Uterus (tissue), 3 donors: ENCODE measurements at regions not wholly inside any gene's neighbourhood (a gene's known extent, or its start where the extent isn't known, plus 50 kb on each side); places are given as distances from the start of the nearest gene placed in this dataset.

ENCODE experiments used
- DNase-seq, 2 donors: peaks; one replicate each; pipeline ENCODE4 v3.0.0-alpha.2; 2019 to 2020
- H3K27ac ChIP-seq, 2 donors: fragments of 200-600 bp; sonication (generic); 1 replicate in 1 of 2; 2 replicates in 1 of 2; pipeline ENCODE4 v1.5.1; 2016 to 2018
- H3K27me3 ChIP-seq, 2 donors: fragments of 200-600 bp; sonication (generic); one replicate each; pipeline ENCODE4 v1.5.1; 2018 to 2019; ENCODE audit warnings: control low read depth in 1 of 2
- H3K36me3 ChIP-seq, 2 donors: fragments of 200-600 bp; sonication (generic); one replicate each; pipeline ENCODE4 v1.5.1; 2019; ENCODE audit warnings: control low read depth in 1 of 2
- H3K4me1 ChIP-seq, 2 donors: fragments of 200-600 bp; sonication (generic); one replicate each; pipeline ENCODE4 v1.5.1; 2018 to 2019; ENCODE audit warnings: control low read depth in 1 of 2
- H3K4me3 ChIP-seq, 2 donors: fragments of 200-600 bp; sonication (generic); 1 replicate in 1 of 2; 2 replicates in 1 of 2; pipeline ENCODE4 v1.5.1; 2018 to 2019; ENCODE audit warnings: mild to moderate bottlenecking in 1 of 2
- H3K9me3 ChIP-seq, 2 donors: fragments of 200-600 bp; sonication (generic); one replicate each; pipeline ENCODE4 v1.5.1; 2019; ENCODE audit warnings: control low read depth in 1 of 2
- POLR2A ChIP-seq, 2 donors: fragments of 450-650 bp; IDR thresholded peaks; one replicate each; pipeline ENCODE4 v1.6.1; 2016; ENCODE audit warnings: antibody characterized with exemption in 2 of 2, mild to moderate bottlenecking in 1 of 2, moderate library complexity in 1 of 2
- intact Hi-C: fragments of 100-400 bp; cut with DNase I; formaldehyde crosslinking; loops from one replicate; pipeline ENCODE4 v1.15.1; 2023; ENCODE audit warnings: low total_unique reads
- TF ChIP-seq, protein P1 (sequence below), 4 experiments: fragments of 200-600 bp in 2 of 4; fragments of 450-650 bp in 2 of 4; sonication (generic) in 2 of 4; IDR thresholded peaks; one replicate each; pipeline ENCODE4 v1.5.1; 2016 to 2019; ENCODE audit warnings: antibody characterized with exemption in 4 of 4, mild to moderate bottlenecking in 2 of 4, moderate library complexity in 1 of 4
- donor health status: DM: yes; HTN: yes; CAD: no.

DNA sequence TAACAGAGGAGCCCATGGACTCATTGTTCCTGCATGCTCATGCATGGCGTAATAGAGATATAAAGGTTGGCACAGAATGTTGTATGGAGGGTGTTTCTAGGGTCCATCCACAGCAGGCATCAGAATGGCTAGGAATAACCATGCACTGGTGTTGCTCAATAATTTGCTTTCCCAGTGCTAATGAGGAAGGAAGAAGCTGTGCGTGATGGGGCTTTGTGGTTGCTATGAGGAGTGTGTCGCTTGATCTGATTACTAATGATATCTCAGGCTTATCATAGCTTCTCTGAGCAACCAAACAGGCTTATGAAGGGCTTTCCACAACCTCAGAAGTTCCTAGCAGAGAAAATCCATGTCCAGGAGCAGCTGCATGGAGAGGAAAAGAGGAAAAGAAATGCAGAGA, 151.3 kb upstream of the TRPC7 start:
- TF ChIP-seq, protein P1, sequence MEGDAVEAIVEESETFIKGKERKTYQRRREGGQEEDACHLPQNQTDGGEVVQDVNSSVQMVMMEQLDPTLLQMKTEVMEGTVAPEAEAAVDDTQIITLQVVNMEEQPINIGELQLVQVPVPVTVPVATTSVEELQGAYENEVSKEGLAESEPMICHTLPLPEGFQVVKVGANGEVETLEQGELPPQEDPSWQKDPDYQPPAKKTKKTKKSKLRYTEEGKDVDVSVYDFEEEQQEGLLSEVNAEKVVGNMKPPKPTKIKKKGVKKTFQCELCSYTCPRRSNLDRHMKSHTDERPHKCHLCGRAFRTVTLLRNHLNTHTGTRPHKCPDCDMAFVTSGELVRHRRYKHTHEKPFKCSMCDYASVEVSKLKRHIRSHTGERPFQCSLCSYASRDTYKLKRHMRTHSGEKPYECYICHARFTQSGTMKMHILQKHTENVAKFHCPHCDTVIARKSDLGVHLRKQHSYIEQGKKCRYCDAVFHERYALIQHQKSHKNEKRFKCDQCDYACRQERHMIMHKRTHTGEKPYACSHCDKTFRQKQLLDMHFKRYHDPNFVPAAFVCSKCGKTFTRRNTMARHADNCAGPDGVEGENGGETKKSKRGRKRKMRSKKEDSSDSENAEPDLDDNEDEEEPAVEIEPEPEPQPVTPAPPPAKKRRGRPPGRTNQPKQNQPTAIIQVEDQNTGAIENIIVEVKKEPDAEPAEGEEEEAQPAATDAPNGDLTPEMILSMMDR (IDR thresholded peaks at IDR 0.05): no peak
- no peak for TF ChIP-seq POLR2A (IDR thresholded peaks at IDR 0.05)
- no peaks in the 10 kb centered on the region for H3K9me3 ChIP-seq
- no peak overlapping the region for H3K27ac ChIP-seq
- intact Hi-C loops: no loop called here
- H3K27me3 ChIP-seq: no peaks in the 10 kb centered on the region
- DNase-seq: no peak
- H3K36me3 ChIP-seq: no peaks in the 10 kb centered on the region
- H3K4me3 ChIP-seq: no peak overlapping the region
- H3K4me1 ChIP-seq: no peaks in the 10 kb centered on the region

DNA sequence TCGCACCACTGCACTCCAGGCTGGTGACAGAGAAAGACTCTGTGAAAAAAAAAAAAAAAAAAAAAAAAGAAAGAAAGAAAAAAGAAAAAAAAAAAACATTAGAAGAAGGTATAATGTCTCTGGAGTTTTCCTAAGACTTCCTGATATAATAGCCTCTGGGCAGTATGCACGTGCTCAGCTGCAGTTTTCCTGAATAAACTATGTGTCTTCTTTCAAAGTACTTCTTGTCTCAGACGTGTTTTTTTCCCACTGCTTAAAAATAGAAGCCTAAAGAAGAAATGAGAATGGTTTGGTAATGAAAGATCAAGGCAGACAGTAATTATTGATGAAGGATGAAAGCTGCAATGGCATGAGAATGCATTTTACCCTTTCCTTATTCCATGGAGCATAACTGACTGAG, 148.1 kb upstream of the TRPC7 start:
- Histone ChIP-seq H3K36me3 (no peaks in the 10 kb centered on the region), H3K4me3 (no peak overlapping the region), H3K4me1 (no peaks in the 10 kb centered on the region), H3K27me3 (no peaks in the 10 kb centered on the region), H3K9me3 (no peaks in the 10 kb centered on the region), H3K27ac (no peak overlapping the region)
- TF ChIP-seq POLR2A (IDR thresholded peaks at IDR 0.05): no peak
- TF ChIP-seq, protein P1 (IDR thresholded peaks at IDR 0.05): no peak
- no peak for DNase-seq
- intact Hi-C loops: no loop called here

DNA sequence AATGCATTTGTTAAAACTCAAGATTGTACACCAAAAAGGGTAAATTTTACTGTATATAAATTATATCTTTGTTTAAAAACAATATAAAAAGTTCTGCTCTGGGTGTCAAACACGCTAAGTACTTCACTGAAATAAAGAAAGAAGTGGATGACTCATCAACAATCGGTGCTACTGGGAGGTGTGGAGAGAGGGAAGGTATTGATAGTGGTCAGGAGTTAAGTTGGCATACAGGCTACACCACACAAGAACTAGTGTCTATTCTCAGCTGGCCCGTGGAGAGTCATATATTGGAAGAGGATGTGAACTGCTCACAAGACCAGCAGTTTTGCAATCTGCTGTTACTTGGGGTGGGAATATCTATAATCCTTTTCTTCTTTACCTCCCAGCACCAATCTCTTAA, 145.7 kb upstream of the TRPC7 start:
- Histone ChIP-seq H3K4me3 (no peak overlapping the region), H3K27me3 (no peaks in the 10 kb centered on the region), H3K36me3 (no peaks in the 10 kb centered on the region), H3K9me3 (no peaks in the 10 kb centered on the region), H3K4me1 (no peaks in the 10 kb centered on the region), H3K27ac (no peak overlapping the region)
- intact Hi-C loops: no loop called here
- no peak for TF ChIP-seq POLR2A (IDR thresholded peaks at IDR 0.05)
- TF ChIP-seq, protein P1 (IDR thresholded peaks at IDR 0.05): no peak
- DNase-seq: no peak

DNA sequence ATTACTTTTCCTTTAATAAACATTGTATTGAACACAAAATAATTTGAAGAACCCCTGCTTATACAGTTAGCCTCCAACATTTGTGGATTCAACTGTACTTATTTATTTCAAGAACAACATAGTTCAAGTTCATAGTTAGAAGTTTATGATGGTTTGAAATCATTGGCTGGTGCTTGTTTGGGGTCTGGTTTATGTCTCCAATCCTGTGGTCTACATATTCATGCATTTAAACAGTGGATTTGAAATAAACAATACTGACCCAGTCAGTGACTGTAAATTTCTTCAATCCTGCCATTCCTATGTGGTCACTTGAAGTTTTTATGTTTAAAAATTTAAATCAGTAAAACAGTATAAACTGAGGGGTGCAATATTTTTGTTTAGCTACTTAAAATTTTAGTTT, 145.1 kb upstream of the TRPC7 start:
- Histone ChIP-seq H3K27me3 (no peaks in the 10 kb centered on the region), H3K36me3 (no peaks in the 10 kb centered on the region), H3K9me3 (no peaks in the 10 kb centered on the region), H3K4me3 (no peak overlapping the region), H3K4me1 (no peaks in the 10 kb centered on the region), H3K27ac (no peak overlapping the region)
- TF ChIP-seq POLR2A (IDR thresholded peaks at IDR 0.05): no peak
- TF ChIP-seq, protein P1 (IDR thresholded peaks at IDR 0.05): no peak
- intact Hi-C loops: no loop called here
- DNase-seq: no peak

DNA sequence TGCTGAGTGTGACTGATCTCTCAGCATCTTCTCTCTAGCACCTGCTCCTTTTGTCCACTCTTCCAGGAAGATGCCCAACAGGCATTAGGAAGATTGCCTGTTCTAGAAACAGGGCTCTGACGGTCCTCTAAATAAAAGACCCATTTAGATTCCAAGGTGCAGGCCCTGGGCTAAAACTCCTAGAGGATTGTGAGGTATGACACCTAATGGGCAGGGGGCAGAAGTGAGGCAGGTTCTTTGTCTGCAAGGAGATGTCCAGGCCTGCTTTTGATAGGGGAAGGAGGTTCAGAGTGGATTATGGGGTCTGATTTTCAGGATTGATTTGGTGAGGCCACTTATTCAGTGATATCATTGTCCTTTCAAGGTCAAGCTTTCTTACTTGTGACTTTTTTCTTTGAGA, 140.8 kb upstream of the TRPC7 start:
- intact Hi-C loops: no loop called here
- Histone ChIP-seq H3K27me3 (no peaks in the 10 kb centered on the region), H3K9me3 (no peaks in the 10 kb centered on the region), H3K27ac (no peak overlapping the region), H3K36me3 (no peaks in the 10 kb centered on the region), H3K4me1 (no peaks in the 10 kb centered on the region), H3K4me3 (no peak overlapping the region)
- TF ChIP-seq POLR2A (IDR thresholded peaks at IDR 0.05): no peak
- TF ChIP-seq, protein P1 (IDR thresholded peaks at IDR 0.05): no peak
- no peak for DNase-seq
